ENCODE measurements at regions not wholly inside any gene's neighbourhood (a gene's known extent, or its start where the extent isn't known, plus 50 kb on each side); places are given as distances from the start of the nearest gene placed in this dataset.

DNA sequence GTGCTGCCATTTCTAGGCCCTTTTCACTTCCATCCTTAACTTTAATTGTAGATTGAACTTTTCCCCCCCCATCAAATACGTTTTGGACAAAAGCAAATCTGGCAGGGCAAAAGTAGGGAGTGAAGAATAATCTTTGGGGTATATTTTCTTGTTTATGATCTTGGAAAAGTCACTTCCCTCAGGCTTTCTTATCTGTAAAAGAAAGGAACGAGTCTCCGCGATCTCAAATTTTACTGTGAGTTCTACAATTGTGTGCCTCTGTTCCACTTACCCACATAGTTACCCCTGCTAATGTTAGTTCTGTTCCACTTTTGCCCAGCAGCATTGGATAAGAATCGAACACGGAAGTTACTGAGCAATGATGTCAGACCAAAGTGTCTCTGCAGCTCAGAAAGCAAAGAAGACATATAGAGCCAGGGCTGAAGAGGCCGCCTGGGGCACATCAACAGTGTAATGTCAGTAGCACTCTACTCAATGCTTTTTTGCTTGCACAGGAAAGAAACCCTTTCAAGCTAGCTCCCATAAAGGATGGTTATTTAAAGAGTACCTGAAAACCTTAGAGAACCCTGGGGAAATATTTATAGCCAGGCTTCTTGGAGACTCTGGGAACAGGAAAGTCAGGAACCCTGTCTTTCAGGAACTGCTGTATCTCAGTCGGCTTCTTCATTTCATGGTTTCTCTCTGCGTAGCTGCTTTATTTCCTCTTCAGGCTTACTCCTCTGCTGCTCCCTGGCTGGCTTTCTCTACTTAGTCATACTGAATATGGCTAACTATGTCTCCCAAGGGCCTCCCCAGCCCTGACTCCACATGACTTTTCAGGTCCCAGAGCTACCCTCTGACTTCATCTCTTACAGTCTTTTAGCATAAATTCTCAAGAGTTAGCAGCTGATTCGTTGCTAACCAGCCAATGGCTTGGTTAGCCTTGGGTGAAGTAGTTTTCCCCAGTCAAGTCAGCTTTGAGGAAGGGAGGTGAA is 123.7 kb upstream of the FAM3C start:
- no peak for TF ChIP-seq POLR2A (IDR thresholded peaks at IDR 0.05; ENCODE audit: low read length)
- TF ChIP-seq GATA1 (IDR thresholded peaks at IDR 0.05; ENCODE audit: low read depth, low read length), result no peak
